Neuronal stem cell (in vitro differentiated cells): ENCODE measurements at regions not wholly inside any gene's neighbourhood (a gene's known extent, or its start where the extent isn't known, plus 50 kb on each side); places are given as distances from the start of the nearest gene placed in this dataset.

Experiments
- DNase-seq: peaks from one replicate; pipeline ENCODE4 v3.0.0-alpha.2; 2013; ENCODE audit warnings: low spot score
- H2AFZ ChIP-seq: one replicate; pipeline ENCODE4 v1.6.1; 2013; ENCODE audit warnings: mild to moderate bottlenecking, low read length, inconsistent platforms
- H2AK5ac ChIP-seq: 2 replicates; pipeline ENCODE4 v1.6.1; 2013; ENCODE audit warnings: low read depth, mild to moderate bottlenecking, inconsistent platforms, low read length, moderate library complexity, mixed read lengths
- H2BK120ac ChIP-seq: 2 replicates; pipeline ENCODE4 v1.6.1; 2013; ENCODE audit warnings: low read depth, mild to moderate bottlenecking, inconsistent platforms, low read length, moderate library complexity, mixed read lengths
- H2BK12ac ChIP-seq: one replicate; pipeline ENCODE4 v1.6.1; 2013; ENCODE audit warnings: low read length, inconsistent platforms
- H2BK15ac ChIP-seq: 2 replicates; pipeline ENCODE4 v1.6.1; 2013; ENCODE audit warnings: mild to moderate bottlenecking, low read length, inconsistent platforms, mixed read lengths
- H2BK5ac ChIP-seq: one replicate; pipeline ENCODE4 v1.6.1; 2013; ENCODE audit warnings: inconsistent platforms, mild to moderate bottlenecking, low read length, moderate library complexity
- H3K14ac ChIP-seq: one replicate; pipeline ENCODE4 v1.6.1; 2013; ENCODE audit warnings: low read length, inconsistent platforms
- H3K18ac ChIP-seq: 2 replicates; pipeline ENCODE4 v1.6.1; 2013; ENCODE audit warnings: low read length, inconsistent platforms
- H3K23ac ChIP-seq: 2 replicates; pipeline ENCODE4 v1.6.1; 2013; ENCODE audit warnings: low read depth, mild to moderate bottlenecking, mixed read lengths, low read length, inconsistent platforms; ENCODE audit not compliant: poor library complexity
- H3K27ac ChIP-seq: replicated peaks from 3 replicates; pipeline ENCODE4 v1.5.1; 2013; ENCODE audit warnings: low read length, inconsistent platforms
- H3K27me3 ChIP-seq, 3 experiments: 2 replicates each; pipeline ENCODE4 v1.6.1; 2013; ENCODE audit warnings: low read length in 3 of 3, mild to moderate bottlenecking in 2 of 3, inconsistent platforms in 1 of 3, low read depth in 1 of 3, mixed read lengths in 1 of 3, moderate library complexity in 1 of 3; ENCODE audit not compliant: control insufficient read depth in 3 of 3, insufficient read depth in 3 of 3
- H3K36me3 ChIP-seq, 2 donors: replicated peaks in 1 of 2; 2 replicates each; pipeline ENCODE4 v1.6.1; 2013; ENCODE audit warnings: low read length in 2 of 2; ENCODE audit not compliant: control insufficient read depth in 2 of 2, insufficient read depth in 2 of 2
- H3K4ac ChIP-seq: 2 replicates; pipeline ENCODE4 v1.6.1; 2013; ENCODE audit warnings: inconsistent platforms, mild to moderate bottlenecking, low read length, moderate library complexity
- H3K4me1 ChIP-seq, 2 donors: 1 replicate in 1 of 2; 2 replicates in 1 of 2; pipeline ENCODE4 v1.6.1; 2013; ENCODE audit warnings: low read length in 2 of 2, low read depth in 1 of 2; ENCODE audit not compliant: control insufficient read depth in 2 of 2, insufficient read depth in 1 of 2
- H3K4me2 ChIP-seq: one replicate; pipeline ENCODE4 v1.6.1; 2013; ENCODE audit warnings: mild to moderate bottlenecking, low read length, inconsistent platforms; ENCODE audit not compliant: insufficient read depth, poor library complexity, severe bottlenecking
- H3K4me3 ChIP-seq, 2 donors: 2 replicates each; pipeline ENCODE4 v1.5.1; 2013; ENCODE audit warnings: low read length in 2 of 2, mild to moderate bottlenecking in 2 of 2, inconsistent platforms in 1 of 2, moderate library complexity in 1 of 2
- H3K79me1 ChIP-seq: one replicate; pipeline ENCODE4 v1.6.1; 2013; ENCODE audit warnings: low read depth, mild to moderate bottlenecking, inconsistent platforms, low read length, moderate library complexity
- H3K9ac ChIP-seq: one replicate; pipeline ENCODE4 v1.6.1; 2013; ENCODE audit warnings: mild to moderate bottlenecking, low read depth, low read length, inconsistent platforms; ENCODE audit not compliant: poor library complexity
- H3K9me3 ChIP-seq, 2 donors: replicated peaks in 1 of 2; 2 replicates each; pipeline versions ENCODE3 to v1.6.1; 2013; ENCODE audit warnings: low read length in 2 of 2, mild to moderate bottlenecking in 2 of 2, inconsistent platforms in 1 of 2, low read depth in 1 of 2, mixed read lengths in 1 of 2, moderate library complexity in 1 of 2; ENCODE audit not compliant: control insufficient read depth in 2 of 2, insufficient read depth in 1 of 2
- H4K8ac ChIP-seq: one replicate; pipeline ENCODE4 v1.6.1; 2013; ENCODE audit warnings: low read depth, mild to moderate bottlenecking, inconsistent platforms, low read length, moderate library complexity
- H4K91ac ChIP-seq: one replicate; pipeline ENCODE4 v1.6.1; 2013; ENCODE audit warnings: low read length, low read depth, mild to moderate bottlenecking, inconsistent platforms; ENCODE audit not compliant: poor library complexity
- WGBS, 2 donors: extraction: QIAGEN DNeasy Blood & Tissue Kit; methylation state at CpG; one replicate each; pipeline ENCODE4 v1.1.7; 2013; ENCODE audit warnings: missing lambda C conversion rate in 2 of 2, mixed read lengths in 1 of 2; ENCODE audit not compliant: insufficient read length in 2 of 2, insufficient replicate concordance in 1 of 2; ENCODE audit errors: extremely low coverage in 2 of 2; 5-methylcytosine and 5-hydroxymethylcytosine counted together

GRCh38 chr4:31807036-31807435 lies 1086.9 kb downstream of the PCDH7 start:
- Histone ChIP-seq H3K14ac (no peak overlapping the region), H2BK5ac (no peak overlapping the region), H3K79me1 (no peaks in the 10 kb centered on the region), H2BK12ac (no peak overlapping the region), H2AFZ (no peak overlapping the region), H2BK15ac (no peak overlapping the region), H3K4ac (no peak overlapping the region), H3K27ac (no peak overlapping the region), H4K91ac (no peak overlapping the region), H3K4me3 (no peak overlapping the region), H3K27me3 (no peaks in the 10 kb centered on the region), H3K18ac (no peak overlapping the region), H3K4me2 (no peak overlapping the region), H2AK5ac (no peak overlapping the region), H3K4me1 (no peaks in the 10 kb centered on the region), H3K9ac (no peak overlapping the region), H3K9me3 (no peaks in the 10 kb centered on the region), H2BK120ac (no peak overlapping the region), H3K36me3 (no peaks in the 10 kb centered on the region), H3K23ac (no peak overlapping the region), H4K8ac (no peak overlapping the region)
- no peak for DNase-seq
- WGBS, 2 donors, result no CpG with 5 or more reads among the region's 2 CpGs

DNA sequence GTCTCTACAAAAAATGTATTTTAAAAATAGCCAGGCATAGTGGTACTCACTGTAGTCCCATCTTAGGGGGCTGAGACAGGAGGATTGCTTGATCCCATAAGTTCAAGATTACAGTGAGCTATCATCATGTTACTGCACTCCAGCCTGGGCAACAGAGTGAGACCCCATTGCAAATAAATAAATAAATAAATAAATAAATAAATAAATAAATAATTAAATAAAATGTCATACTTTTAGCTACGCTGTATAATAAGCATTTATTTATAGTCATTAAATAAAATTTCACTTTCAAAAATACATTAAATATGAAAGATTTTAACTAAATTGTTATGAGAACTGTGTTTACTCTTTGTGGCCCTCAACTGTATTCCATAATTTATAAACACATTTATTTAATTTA lies 1124.2 kb downstream of the PCDH7 start:
- no peaks in the 10 kb centered on the region for H3K27me3 ChIP-seq
- H2BK120ac ChIP-seq, result no peak overlapping the region
- WGBS, 2 donors, result no CpG with 5 or more reads among the region's 1 CpG
- H3K9ac ChIP-seq, result no peak overlapping the region
- H3K4me3 ChIP-seq, result no peak overlapping the region
- H3K36me3 ChIP-seq, result no peaks in the 10 kb centered on the region
- H3K4ac ChIP-seq, result no peak overlapping the region
- H4K91ac ChIP-seq, result no peak overlapping the region
- no peak overlapping the region for H3K14ac ChIP-seq
- no peak overlapping the region for H2AFZ ChIP-seq
- no peak overlapping the region for H3K18ac ChIP-seq
- no peak overlapping the region for H3K23ac ChIP-seq
- H3K4me1 ChIP-seq, result no peaks in the 10 kb centered on the region
- DNase-seq, result no peak
- H3K79me1 ChIP-seq, result no peaks in the 10 kb centered on the region
- H3K27ac ChIP-seq, result no peak overlapping the region
- H4K8ac ChIP-seq, result no peak overlapping the region
- no peak overlapping the region for H2AK5ac ChIP-seq
- no peak overlapping the region for H2BK12ac ChIP-seq
- no peak overlapping the region for H2BK5ac ChIP-seq
- H3K9me3 ChIP-seq, result peaks cover 4 to 6% of the 10 kb centered on the region in 2 donors
- H3K4me2 ChIP-seq, result no peak overlapping the region
- no peak overlapping the region for H2BK15ac ChIP-seq

DNA sequence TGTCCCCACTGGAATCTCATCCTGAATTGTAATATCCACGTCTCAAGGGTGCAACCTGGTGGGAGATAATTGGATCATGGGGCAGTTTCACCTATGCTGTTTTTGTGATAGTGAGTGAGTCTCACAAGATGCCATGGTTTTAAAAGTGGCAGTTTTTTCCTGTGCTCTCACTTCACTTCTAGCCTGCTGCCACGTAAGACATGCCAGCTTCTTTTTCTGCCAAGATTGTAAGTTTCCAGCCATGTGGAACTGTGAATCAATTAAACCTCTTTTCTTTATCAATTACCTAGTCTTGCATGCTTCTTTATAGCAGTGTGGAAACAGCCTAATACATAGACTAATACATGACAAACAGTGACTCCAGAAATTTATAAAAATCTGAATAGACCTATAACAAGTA lies 1131.8 kb downstream of the PCDH7 start:
- no peaks in the 10 kb centered on the region for H3K27me3 ChIP-seq
- no peaks in the 10 kb centered on the region for H3K4me1 ChIP-seq
- no peak overlapping the region for H3K4me2 ChIP-seq
- DNase-seq, result no peak
- H2AFZ ChIP-seq, result no peak overlapping the region
- no peak overlapping the region for H3K23ac ChIP-seq
- no peak overlapping the region for H2BK5ac ChIP-seq
- no peaks in the 10 kb centered on the region for H3K36me3 ChIP-seq
- no peak overlapping the region for H2BK15ac ChIP-seq
- no peak overlapping the region for H3K9ac ChIP-seq
- H3K27ac ChIP-seq, result no peak overlapping the region
- H4K8ac ChIP-seq, result no peak overlapping the region
- no peak overlapping the region for H4K91ac ChIP-seq
- no peak overlapping the region for H3K18ac ChIP-seq
- H3K14ac ChIP-seq, result no peak overlapping the region
- H3K9me3 ChIP-seq, result peaks cover 0 to 5% of the 10 kb centered on the region in 2 donors
- H3K4ac ChIP-seq, result no peak overlapping the region
- H2BK120ac ChIP-seq, result no peak overlapping the region
- H2AK5ac ChIP-seq, result no peak overlapping the region
- H3K4me3 ChIP-seq, result no peak overlapping the region
- no peaks in the 10 kb centered on the region for H3K79me1 ChIP-seq
- WGBS, 2 donors, result no CpG with 5 or more reads among the region's 2 CpGs
- no peak overlapping the region for H2BK12ac ChIP-seq

GRCh38 chr4:31877429-31877828 lies 1157.3 kb downstream of the PCDH7 start:
- Histone ChIP-seq H2AFZ (no peak overlapping the region), H3K27me3 (no peaks in the 10 kb centered on the region), H4K8ac (no peak overlapping the region), H3K4me3 (no peak overlapping the region), H2BK15ac (no peak overlapping the region), H2BK5ac (no peak overlapping the region), H3K9ac (no peak overlapping the region), H3K36me3 (no peaks in the 10 kb centered on the region), H3K18ac (no peak overlapping the region), H3K4ac (no peak overlapping the region), H2AK5ac (no peak overlapping the region), H4K91ac (no peak overlapping the region), H3K79me1 (no peaks in the 10 kb centered on the region), H3K27ac (no peak overlapping the region), H3K4me2 (no peak overlapping the region), H3K4me1 (no peaks in the 10 kb centered on the region), H3K23ac (no peak overlapping the region), H3K9me3 (no peaks in the 10 kb centered on the region), H2BK120ac (no peak overlapping the region), H2BK12ac (no peak overlapping the region), H3K14ac (no peak overlapping the region)
- DNase-seq, result no peak
- WGBS, 2 donors, result no CpG with 5 or more reads among the region's 2 CpGs
